Lower lobe of right lung (tissue), 2 donors: ENCODE measurements at regions not wholly inside any gene's neighbourhood (a gene's known extent, or its start where the extent isn't known, plus 50 kb on each side); places are given as distances from the start of the nearest gene placed in this dataset.

Experiments
- ATAC-seq, 2 donors: fragments of 200-7000 bp; cut with Tn5 transposase; one replicate each; pipeline ENCODE4 v1.9.1; 2020 to 2022; ENCODE audit warnings: mild to moderate bottlenecking in 2 of 2, moderate library complexity in 2 of 2
- DNase-seq: peaks from one replicate; pipeline ENCODE4 v3.0.0-alpha.2; 2020
- H3K27ac ChIP-seq: fragments of 200-600 bp; one replicate; pipeline ENCODE4 v1.8.0; 2022
- H3K27me3 ChIP-seq: fragments of 200-600 bp; one replicate; pipeline ENCODE4 v1.8.0; 2022; ENCODE audit warnings: low read depth
- H3K36me3 ChIP-seq: fragments of 200-600 bp; one replicate; pipeline ENCODE4 v1.8.0; 2022; ENCODE audit warnings: mild to moderate bottlenecking
- H3K4me1 ChIP-seq: fragments of 200-600 bp; one replicate; pipeline ENCODE4 v1.8.0; 2022
- H3K4me3 ChIP-seq: fragments of 200-600 bp; one replicate; pipeline ENCODE4 v1.8.0; 2022; ENCODE audit warnings: mild to moderate bottlenecking
- H3K9me3 ChIP-seq: fragments of 200-600 bp; one replicate; pipeline ENCODE4 v1.8.0; 2022
- intact Hi-C: fragments of 100-400 bp; cut with DNase I; formaldehyde crosslinking; loops from one replicate; pipeline ENCODE4 v1.11.0; 2022
- TF ChIP-seq, protein P1 (sequence below): fragments of 200-600 bp; IDR thresholded peaks from one replicate; pipeline ENCODE4 v1.8.0; 2022; ENCODE audit warnings: antibody characterized with exemption, mild to moderate bottlenecking
- donor health status: DM: no; HTN: yes; CAD: no; lungs with severe emphysema.

DNA sequence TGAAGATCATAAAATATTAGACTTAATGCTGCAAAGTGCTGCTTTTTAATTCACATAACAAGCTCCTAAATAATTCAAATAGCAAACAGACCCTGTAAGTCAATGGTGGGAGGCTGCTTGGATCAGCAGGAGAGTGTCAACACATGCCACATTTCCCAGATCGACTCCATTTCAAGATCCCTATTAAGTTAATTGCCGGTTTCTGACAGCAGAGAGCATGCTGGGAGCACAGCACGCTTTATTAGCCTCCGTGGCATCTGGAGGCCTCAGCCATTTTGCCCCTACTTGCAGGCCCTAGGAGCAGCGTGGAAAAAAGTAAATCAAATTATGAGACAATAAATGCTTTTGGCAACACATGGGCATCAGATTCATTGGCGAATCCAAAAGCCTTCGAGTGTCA, 201.0 kb downstream of the EMX2 start:
- DNase-seq (no peak), ATAC-seq (no peak)
- Histone ChIP-seq H3K4me1 (no peaks in the 10 kb centered on the region), H3K27ac (no peak overlapping the region), H3K4me3 (no peak overlapping the region), H3K9me3 (no peaks in the 10 kb centered on the region), H3K27me3 (peaks cover 6% of the 10 kb centered on the region), H3K36me3 (no peaks in the 10 kb centered on the region)
- intact Hi-C loops, result no loop called here
- TF ChIP-seq, protein P1, sequence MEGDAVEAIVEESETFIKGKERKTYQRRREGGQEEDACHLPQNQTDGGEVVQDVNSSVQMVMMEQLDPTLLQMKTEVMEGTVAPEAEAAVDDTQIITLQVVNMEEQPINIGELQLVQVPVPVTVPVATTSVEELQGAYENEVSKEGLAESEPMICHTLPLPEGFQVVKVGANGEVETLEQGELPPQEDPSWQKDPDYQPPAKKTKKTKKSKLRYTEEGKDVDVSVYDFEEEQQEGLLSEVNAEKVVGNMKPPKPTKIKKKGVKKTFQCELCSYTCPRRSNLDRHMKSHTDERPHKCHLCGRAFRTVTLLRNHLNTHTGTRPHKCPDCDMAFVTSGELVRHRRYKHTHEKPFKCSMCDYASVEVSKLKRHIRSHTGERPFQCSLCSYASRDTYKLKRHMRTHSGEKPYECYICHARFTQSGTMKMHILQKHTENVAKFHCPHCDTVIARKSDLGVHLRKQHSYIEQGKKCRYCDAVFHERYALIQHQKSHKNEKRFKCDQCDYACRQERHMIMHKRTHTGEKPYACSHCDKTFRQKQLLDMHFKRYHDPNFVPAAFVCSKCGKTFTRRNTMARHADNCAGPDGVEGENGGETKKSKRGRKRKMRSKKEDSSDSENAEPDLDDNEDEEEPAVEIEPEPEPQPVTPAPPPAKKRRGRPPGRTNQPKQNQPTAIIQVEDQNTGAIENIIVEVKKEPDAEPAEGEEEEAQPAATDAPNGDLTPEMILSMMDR, result no peak

DNA sequence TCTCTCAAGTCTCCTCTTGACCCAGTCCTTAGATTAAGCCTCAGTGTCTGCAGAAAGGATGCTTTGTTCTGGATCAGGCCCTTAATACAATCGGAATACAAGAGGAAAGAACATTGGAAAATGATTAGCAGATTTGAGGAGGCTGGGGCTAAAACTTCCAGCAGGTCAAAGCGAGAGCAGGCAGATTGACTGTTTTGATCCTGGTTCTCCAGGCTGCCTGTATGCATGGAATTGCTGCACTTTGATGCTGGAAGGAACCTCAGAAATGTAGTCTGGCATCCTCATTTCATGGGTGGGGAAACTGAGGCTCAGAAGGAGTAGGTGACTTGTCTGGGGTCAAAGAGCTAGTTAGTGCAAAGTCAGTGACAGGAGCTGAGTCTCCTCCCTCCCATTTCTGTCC, 202.8 kb downstream of the EMX2 start:
- peaks cover 6% of the 10 kb centered on the region for H3K27me3 ChIP-seq
- intact Hi-C loops, result no loop called here
- no peaks in the 10 kb centered on the region for H3K4me1 ChIP-seq
- TF ChIP-seq, protein P1, result no peak
- no peaks in the 10 kb centered on the region for H3K9me3 ChIP-seq
- DNase-seq (no peak), ATAC-seq (no peak)
- H3K4me3 ChIP-seq, result no peak overlapping the region
- H3K27ac ChIP-seq, result no peak overlapping the region
- no peaks in the 10 kb centered on the region for H3K36me3 ChIP-seq

GRCh38 chr10:117746541-117747448, 204.2 kb downstream of the EMX2 start:
- Histone ChIP-seq H3K27ac (no peak overlapping the region), H3K4me1 (no peaks in the 10 kb centered on the region), H3K36me3 (no peaks in the 10 kb centered on the region), H3K4me3 (no peak overlapping the region), H3K27me3 (no peaks in the 10 kb centered on the region), H3K9me3 (no peaks in the 10 kb centered on the region)
- ATAC-seq (no peak), DNase-seq (no peak)
- intact Hi-C loops, result no loop called here
- TF ChIP-seq, protein P1, result no peak

GRCh38 chr10:117747636-117748035, 205.1 kb downstream of the EMX2 start:
- intact Hi-C loops, result no loop called here
- TF ChIP-seq, protein P1, result no peak
- Histone ChIP-seq H3K27ac (no peak overlapping the region), H3K9me3 (no peaks in the 10 kb centered on the region), H3K4me1 (no peaks in the 10 kb centered on the region), H3K4me3 (no peak overlapping the region), H3K36me3 (no peaks in the 10 kb centered on the region), H3K27me3 (no peaks in the 10 kb centered on the region)
- no peak for DNase-seq
- ATAC-seq, result no peak

DNA sequence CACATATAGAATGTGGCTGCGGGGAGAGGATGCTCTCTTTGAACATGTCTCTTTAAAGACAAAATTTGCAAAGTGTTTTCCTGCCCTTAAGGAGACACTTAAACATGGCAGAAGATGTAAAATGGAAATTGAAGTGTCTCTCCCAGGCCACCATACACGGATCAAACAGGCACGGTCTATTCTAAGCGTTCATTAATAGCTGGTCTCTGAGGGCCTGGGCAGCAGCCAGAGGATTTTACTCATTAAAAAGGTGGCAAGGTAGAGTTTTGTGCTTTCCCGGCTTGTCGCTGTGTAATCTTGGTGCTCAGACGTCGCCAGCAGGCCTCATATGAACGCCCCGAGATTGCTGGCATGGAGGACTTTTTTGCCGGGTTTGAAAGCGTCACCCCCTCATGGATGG, 205.5 kb downstream of the EMX2 start:
- TF ChIP-seq, protein P1, result no peak
- Histone ChIP-seq H3K36me3 (no peaks in the 10 kb centered on the region), H3K4me1 (no peaks in the 10 kb centered on the region), H3K9me3 (no peaks in the 10 kb centered on the region), H3K4me3 (no peak overlapping the region), H3K27me3 (no peaks in the 10 kb centered on the region), H3K27ac (no peak overlapping the region)
- DNase-seq (no peak), ATAC-seq (no peak)
- intact Hi-C loops, result no loop called here
